SH-SY5Y (cell line): ENCODE measurements at regions not wholly inside any gene's neighbourhood (a gene's known extent, or its start where the extent isn't known, plus 50 kb on each side); places are given as distances from the start of the nearest gene placed in this dataset.

Experiments used
- GATA2 ChIP-seq: IDR thresholded peaks from 2 replicates; pipeline ENCODE4 v1.6.1; 2011; ENCODE audit warnings: mild to moderate bottlenecking, low read depth, low read length
- GATA3 ChIP-seq: IDR thresholded peaks from 2 replicates; pipeline ENCODE4 v1.6.1; 2011; ENCODE audit warnings: low read depth, mild to moderate bottlenecking, low read length, moderate library complexity

- TF ChIP-seq GATA2: no peak
- no peak for TF ChIP-seq GATA3
These were observed 177.1 kb downstream of the BCL11B start for GRCh38 chr14:99094901-99095300.
